MM.1S (cell line): ENCODE measurements at regions not wholly inside any gene's neighbourhood (a gene's known extent, or its start where the extent isn't known, plus 50 kb on each side); places are given as distances from the start of the nearest gene placed in this dataset.

ENCODE experiments used
- CTCF ChIP-seq: fragments of 300-600 bp; sonication (generic); IDR thresholded peaks from 2 replicates; pipeline ENCODE4 v1.5.1; 2016; ENCODE audit warnings: antibody characterized with exemption, low read length, mixed read lengths
- EZH2 ChIP-seq: fragments of 300-600 bp; sonication (generic); optimal IDR thresholded peaks from 2 replicates; pipeline ENCODE3; 2017; ENCODE audit warnings: low read depth, mild to moderate bottlenecking, antibody characterized with exemption, low read length, mixed read lengths

- no peak for TF ChIP-seq CTCF
- TF ChIP-seq EZH2, result no peak
Observed at GRCh38 chr7:18287482-18287881, 208.1 kb upstream of the HDAC9 start.
